Nucleus accumbens (tissue), 56 donors: ENCODE measurements at regions not wholly inside any gene's neighbourhood (a gene's known extent, or its start where the extent isn't known, plus 50 kb on each side); places are given as distances from the start of the nearest gene placed in this dataset.
"Not testable (repeated sequence)": the region's sequence is repeated elsewhere in the genome, so short reads cannot be mapped to it uniquely, and the experiment has no call there.

Source experiments
- DNase-seq, 56 donors: peaks; one replicate each; lab custom pipeline; 2025; lab: John Stamatoyannopoulos, UW

- DNase-seq, result no peak
Measured at GRCh38 chr14:27845241-27845850, 921.2 kb upstream of the FOXG1 start.

GRCh38 chr14:27845902-27846301, 920.7 kb upstream of the FOXG1 start:
- DNase-seq, result no peak

- not testable (repeated sequence) for DNase-seq
Measured at GRCh38 chr14:27847480-27847879, 919.1 kb upstream of the FOXG1 start.

GRCh38 chr14:27849193-27849592, 917.4 kb upstream of the FOXG1 start:
- DNase-seq, result not testable (repeated sequence)

DNA sequence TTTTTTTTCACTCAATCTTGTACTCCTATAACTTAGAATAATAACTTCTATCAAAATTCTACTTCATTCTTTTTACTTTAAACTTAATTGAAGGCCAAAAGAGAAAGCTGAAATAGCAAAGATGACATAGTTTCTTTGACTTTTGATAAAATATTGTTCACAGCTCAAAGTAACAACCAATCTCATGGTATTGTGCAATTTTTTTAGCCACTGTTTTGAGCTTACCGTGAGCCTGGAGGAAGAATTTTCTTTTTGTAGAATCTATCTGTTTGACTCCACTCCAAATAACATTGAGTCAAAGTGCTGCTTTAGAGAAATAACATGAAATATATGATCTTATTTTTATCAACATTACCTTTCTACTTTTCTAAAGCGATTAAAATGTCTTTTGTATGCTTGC, 903.9 kb upstream of the FOXG1 start:
- DNase-seq, result no peak

- DNase-seq, result no peak
Measured at GRCh38 chr14:27863166-27863565, 903.4 kb upstream of the FOXG1 start.

DNA sequence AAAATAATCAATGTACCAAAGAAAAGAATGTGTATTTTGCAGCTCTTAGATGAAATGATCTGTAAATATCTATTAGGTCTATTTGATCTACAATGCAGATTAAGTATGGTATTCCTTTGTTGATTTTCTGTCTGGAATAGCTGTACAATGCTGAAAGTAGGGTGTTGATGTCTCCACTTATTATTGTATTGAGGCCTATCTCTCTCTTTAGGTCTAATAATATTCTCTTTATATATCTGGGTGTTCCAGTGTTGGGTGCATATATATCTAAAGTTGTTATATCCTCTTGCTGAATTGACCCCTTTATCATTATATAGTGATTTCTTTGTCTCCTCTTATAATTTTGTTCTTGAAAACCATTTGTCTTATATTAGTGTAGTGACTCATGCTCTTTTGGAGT, 885.5 kb upstream of the FOXG1 start:
- DNase-seq, result no peak

DNA sequence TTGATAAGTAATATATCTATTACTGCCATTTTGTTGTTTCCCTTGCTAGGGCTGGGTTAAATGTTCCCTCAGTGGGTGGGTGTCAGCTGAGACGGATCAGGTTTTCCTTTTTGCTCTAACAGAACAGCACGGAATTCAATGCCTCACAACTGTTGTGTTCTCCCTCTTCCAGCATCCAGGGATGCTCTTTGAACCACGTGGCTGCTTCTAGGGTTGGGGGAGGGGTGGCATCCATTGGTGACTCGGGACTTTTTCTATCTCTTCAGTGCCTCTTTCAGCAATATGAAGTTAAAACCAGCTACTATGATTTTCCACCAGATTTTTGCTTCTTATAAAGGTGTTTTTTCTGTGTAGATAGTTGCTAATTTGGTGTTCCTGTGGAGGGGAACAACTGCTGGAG, 884.9 kb upstream of the FOXG1 start:
- no peak for DNase-seq

- DNase-seq, result no peak
Measured at GRCh38 chr14:27886256-27886655, 880.3 kb upstream of the FOXG1 start.

DNA sequence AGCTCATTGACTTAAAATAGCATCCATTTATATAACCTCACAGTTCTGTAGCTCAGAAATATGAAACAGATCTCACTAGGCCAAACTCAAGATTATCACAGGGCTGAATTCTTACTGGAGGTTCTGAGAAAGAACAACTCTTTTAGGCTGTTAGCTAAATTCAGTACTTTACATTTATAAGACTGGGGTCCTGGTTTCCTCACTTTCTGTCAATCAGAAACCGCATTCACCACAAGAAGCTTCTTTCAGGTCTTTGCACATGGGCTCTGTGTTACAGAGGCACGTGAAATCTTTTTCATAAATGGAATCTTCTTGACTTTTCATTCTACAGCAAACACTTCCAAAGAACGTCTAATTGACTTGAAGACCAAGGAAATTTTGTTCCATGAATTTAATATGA, 876.3 kb upstream of the FOXG1 start:
- DNase-seq, result no peak

DNA sequence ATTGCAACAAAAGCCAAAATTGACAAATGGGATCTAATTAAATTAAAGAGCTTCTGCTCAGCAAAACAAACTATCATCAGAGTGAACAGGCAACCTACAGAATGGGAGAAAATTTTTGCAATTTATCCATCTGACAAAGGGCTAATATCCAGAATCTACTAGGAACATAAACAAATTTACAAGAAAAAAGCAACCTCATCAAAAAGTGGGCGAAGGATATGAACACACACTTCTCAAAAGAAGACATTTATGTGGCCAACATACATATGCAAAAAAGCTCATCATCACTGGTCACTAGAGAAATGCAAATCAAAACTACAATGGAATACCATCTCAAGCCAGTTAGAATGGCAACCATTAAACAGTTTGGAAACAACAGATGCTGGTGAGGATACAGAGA, 858.1 kb upstream of the FOXG1 start:
- not testable (repeated sequence) for DNase-seq

- no peak for DNase-seq
Measured at GRCh38 chr14:27916326-27916725, 850.3 kb upstream of the FOXG1 start.

GRCh38 chr14:27917896-27918295, 848.7 kb upstream of the FOXG1 start:
- DNase-seq, result no peak

GRCh38 chr14:27927519-27927918, 839.1 kb upstream of the FOXG1 start:
- no peak for DNase-seq

DNA sequence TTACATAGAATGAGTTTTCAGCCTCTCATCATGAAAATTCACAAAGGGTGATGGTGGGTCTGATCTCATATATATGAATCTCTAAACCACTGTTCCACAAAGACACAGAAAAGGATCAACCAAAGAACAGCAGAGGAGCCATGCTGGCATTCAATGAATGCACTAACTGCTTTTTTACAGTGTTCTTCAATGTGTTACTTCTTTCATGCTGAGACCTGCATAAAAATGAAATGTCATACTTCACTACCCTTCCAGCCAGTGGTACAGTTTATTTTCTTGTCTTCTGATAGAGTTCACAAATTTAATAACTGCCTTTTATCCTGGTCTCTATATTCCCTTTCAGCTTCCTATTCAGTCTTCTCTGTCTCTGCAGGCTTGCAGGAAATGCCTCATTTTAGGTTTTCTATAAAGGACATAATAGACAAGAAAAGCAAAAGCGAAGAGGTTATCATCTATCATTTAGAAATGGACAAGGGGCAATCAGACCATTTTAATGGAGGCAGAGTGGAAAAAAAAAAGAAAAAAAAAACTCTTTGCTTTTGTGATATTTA, 836.7 kb upstream of the FOXG1 start:
- no peak for DNase-seq

DNA sequence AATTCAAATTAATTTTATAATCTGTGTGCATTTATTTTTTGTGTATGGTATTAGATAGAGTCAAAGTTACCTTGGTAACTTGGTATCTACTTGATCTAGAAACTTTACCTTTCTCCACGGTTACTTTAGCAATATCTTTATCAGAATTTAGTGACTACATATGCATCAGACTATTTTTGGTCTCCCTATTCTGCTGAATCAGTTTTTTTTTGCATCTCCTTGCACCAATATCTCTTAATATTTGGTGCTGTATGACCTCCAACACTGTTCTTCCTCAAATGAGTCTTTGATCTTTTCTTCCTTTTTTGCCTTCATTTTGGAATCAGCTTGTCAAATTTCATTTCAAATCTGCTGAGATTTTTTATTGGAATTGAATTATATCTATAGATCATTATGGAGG, 828.2 kb upstream of the FOXG1 start:
- no peak for DNase-seq

DNA sequence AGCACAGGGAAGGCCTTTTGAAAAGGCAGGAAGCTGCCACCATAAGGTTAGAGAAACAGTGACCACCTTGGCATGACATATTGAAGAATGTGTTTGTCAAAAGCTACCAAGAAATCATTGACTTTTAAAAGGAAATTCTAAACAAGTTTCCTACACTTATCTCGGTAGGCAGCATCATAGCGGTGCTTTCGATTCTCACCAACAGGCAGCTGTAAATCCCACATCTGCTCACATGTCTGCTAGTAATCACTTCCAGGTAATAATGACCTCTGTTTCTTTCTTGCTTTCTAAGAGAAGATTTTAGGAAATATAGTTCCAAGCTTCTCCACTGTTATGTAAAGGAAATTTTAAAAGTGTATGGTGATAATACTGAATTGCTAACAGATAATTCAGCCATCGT, 821.1 kb upstream of the FOXG1 start:
- DNase-seq, result no peak

DNA sequence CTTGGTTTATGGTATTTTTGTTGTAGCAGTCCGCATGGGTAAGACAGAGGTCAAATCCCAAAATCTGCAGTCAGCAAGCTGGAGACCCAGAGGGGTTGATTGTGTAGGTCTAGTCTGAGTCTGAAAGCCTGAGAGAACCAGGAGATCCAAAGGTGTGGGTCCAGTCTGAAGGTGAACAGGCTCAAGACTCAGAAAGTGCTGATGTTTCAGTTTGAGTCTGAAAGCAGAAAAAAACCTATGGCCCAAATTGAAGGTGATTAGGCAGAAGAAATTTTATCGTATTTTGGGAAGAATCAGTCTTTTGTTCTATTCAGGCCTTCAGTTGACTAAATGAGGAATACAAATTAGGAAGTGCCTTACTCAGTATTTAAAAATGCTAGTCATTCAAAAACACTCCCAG, 807.8 kb upstream of the FOXG1 start:
- DNase-seq, result no peak

DNA sequence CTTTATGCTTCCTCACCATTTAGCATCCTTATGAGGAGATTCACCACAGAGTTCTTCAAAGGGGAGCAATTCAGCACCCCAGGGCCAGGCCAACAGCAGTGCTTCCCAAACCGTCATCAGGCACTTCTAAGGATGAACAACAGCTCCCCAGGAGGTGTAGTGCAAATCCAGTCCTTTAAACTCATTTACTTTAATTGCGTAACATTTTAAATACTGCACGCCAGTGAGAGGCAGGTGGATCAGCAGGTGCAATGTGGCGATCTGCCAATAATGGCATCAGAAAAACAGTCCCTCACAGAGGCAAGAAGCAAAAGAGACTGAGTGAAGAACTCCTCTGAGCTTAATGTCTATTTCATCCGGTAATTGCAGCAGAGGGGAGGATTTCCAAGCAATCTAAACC, 770.9 kb upstream of the FOXG1 start:
- no peak for DNase-seq

DNA sequence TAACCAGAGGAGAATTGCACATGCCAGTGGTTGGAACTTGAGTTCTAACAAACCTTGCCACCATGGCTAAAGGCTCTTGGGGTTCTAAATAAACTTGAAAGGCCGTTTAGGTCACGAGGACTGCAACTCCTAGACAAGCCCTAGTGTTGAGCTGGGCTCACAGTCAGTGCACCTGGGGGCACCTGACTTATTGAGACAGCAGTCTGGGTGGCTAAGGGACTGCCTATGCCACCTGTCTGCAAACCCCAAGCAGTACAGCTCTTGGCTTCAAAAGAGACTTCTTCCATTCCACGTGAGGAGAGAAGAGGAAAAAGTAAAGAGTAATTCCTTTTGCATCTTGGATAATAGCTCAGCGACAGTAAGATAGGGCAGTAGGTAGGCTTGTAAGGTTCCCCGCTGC, 765.6 kb upstream of the FOXG1 start:
- no peak for DNase-seq

GRCh38 chr14:28012629-28013415, 753.8 kb upstream of the FOXG1 start:
- no peak for DNase-seq

- DNase-seq, result no peak
Measured at GRCh38 chr14:28020112-28020511, 746.5 kb upstream of the FOXG1 start.
